NOMO-1 treated with DMSO at 0.1 percent for 48 hours (cell line): ENCODE measurements at regions not wholly inside any gene's neighbourhood (a gene's known extent, or its start where the extent isn't known, plus 50 kb on each side); places are given as distances from the start of the nearest gene placed in this dataset.

Source experiments
- DNase-seq: peaks from one replicate; lab custom pipeline; 2025; ENCODE audit not compliant: unreplicated experiment; lab: John Stamatoyannopoulos, UW

- DNase-seq: no peak
Observed at GRCh38 chr21:24825348-24825747, 781.9 kb downstream of the MRPL39 start.

- DNase-seq: no peak
Observed at GRCh38 chr21:24824209-24824608, 783.1 kb downstream of the MRPL39 start.

- no peak for DNase-seq
Observed at GRCh38 chr21:24823247-24823646, 784.0 kb downstream of the MRPL39 start.

- no peak for DNase-seq
Observed at GRCh38 chr21:24785033-24785432, 822.2 kb downstream of the MRPL39 start.

- no peak for DNase-seq
Observed at GRCh38 chr21:24781146-24781545, 826.1 kb downstream of the MRPL39 start.

- DNase-seq: peak; percentile 73
Observed at GRCh38 chr21:24759348-24760075, 847.8 kb downstream of the MRPL39 start.

- DNase-seq: no peak
Observed at GRCh38 chr21:24738063-24738462, 869.2 kb downstream of the MRPL39 start.

GRCh38 chr21:24737296-24737850, 869.9 kb downstream of the MRPL39 start:
- no peak for DNase-seq

GRCh38 chr21:24730661-24731060, 876.6 kb downstream of the MRPL39 start:
- DNase-seq: no peak

- no peak for DNase-seq
Observed at GRCh38 chr21:24729568-24729967, 877.7 kb downstream of the MRPL39 start.

- DNase-seq: no peak
Observed at GRCh38 chr21:24727803-24728440, 879.4 kb downstream of the MRPL39 start.

GRCh38 chr21:24716281-24716918, 890.9 kb downstream of the MRPL39 start:
- DNase-seq: no peak

- DNase-seq: no peak
Observed at GRCh38 chr21:24714646-24715200, 892.6 kb downstream of the MRPL39 start.

GRCh38 chr21:24705201-24705600, 902.1 kb downstream of the MRPL39 start:
- DNase-seq: no peak

GRCh38 chr21:24693779-24694178, 913.5 kb downstream of the MRPL39 start:
- DNase-seq: no peak

GRCh38 chr21:24681456-24681855, 925.8 kb downstream of the MRPL39 start:
- DNase-seq: no peak

- no peak for DNase-seq
Observed at GRCh38 chr21:24671901-24672300, 935.4 kb downstream of the MRPL39 start.

GRCh38 chr21:24658926-24659325, 948.4 kb downstream of the MRPL39 start:
- no peak for DNase-seq

GRCh38 chr21:24658026-24658425, 949.3 kb downstream of the MRPL39 start:
- no peak for DNase-seq

- DNase-seq: no peak
Observed at GRCh38 chr21:24649691-24650090, 957.6 kb downstream of the MRPL39 start.

GRCh38 chr21:24636696-24637095, 970.6 kb downstream of the MRPL39 start:
- no peak for DNase-seq

GRCh38 chr21:24634749-24635148, 972.5 kb downstream of the MRPL39 start:
- no peak for DNase-seq
